ENCODE measurements at regions not wholly inside any gene's neighbourhood (a gene's known extent, or its start where the extent isn't known, plus 50 kb on each side); places are given as distances from the start of the nearest gene placed in this dataset.
"Not testable (repeated sequence)": the region's sequence is repeated elsewhere in the genome, so short reads cannot be mapped to it uniquely, and the experiment has no call there.

DNA sequence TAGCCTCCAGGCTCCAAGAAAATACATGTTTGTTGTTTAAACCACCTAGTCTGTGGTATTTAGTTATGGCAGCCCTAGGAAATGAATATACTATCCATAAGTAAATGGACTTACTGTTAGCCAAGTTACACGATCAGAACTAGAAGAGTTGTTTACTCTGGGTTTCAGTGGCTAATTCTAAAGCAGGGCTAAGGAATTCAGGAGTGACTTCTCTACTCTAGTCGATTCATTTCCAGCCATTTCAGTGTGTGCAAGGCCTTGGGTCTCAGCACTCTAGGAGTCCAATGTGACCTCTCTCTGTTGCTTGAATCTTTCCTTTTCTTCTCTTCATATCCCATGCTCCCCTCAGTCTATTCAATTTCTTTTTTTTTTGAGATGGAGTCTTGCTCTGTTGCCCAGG, 66.7 kb downstream of the BHLHE40 start:
- TF ChIP-seq, protein P1, sequence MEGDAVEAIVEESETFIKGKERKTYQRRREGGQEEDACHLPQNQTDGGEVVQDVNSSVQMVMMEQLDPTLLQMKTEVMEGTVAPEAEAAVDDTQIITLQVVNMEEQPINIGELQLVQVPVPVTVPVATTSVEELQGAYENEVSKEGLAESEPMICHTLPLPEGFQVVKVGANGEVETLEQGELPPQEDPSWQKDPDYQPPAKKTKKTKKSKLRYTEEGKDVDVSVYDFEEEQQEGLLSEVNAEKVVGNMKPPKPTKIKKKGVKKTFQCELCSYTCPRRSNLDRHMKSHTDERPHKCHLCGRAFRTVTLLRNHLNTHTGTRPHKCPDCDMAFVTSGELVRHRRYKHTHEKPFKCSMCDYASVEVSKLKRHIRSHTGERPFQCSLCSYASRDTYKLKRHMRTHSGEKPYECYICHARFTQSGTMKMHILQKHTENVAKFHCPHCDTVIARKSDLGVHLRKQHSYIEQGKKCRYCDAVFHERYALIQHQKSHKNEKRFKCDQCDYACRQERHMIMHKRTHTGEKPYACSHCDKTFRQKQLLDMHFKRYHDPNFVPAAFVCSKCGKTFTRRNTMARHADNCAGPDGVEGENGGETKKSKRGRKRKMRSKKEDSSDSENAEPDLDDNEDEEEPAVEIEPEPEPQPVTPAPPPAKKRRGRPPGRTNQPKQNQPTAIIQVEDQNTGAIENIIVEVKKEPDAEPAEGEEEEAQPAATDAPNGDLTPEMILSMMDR (conservative IDR thresholded peaks at IDR 0.05; ENCODE audit: low read depth) = no peak
- ChIA-PET CTCF (no interaction called here), POLR2A (ENCODE audit: low non-redundant PET) (no interaction called here)
- DNase-seq (ENCODE audit: low spot score) = no peak
- H3K27ac ChIP-seq = no peak overlapping the region

DNA sequence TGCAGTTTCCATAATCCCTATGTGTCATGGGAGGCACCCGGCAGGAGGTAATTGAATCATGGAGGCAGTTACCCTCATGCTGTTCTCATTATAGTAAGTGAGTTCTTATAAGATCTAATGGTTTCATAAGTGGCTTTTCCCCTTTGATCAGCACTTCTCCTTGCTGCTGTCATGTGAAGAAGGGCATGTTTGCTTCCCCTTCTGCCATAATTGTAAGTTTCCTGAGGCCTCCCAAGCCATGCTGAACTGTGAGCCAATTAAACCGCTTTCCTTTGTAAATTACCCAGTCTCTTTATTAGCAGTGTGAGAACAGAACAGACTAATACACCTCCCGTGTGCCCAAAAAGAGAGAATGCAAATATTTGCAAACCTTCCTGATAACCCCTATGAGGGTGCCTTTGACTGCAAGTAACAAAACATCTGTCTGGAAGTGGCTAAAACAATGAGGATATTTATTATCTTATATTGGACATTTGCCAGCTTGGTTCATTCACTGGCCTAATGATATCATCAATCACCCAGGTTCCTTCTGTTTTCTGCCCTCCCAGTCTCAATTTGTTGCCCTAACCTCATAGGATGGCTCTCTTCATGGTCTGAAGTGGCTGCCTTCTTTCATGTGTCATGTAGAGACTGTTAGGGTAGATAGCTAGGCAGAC, 68.7 kb downstream of the BHLHE40 start:
- no peak overlapping the region for H3K27ac ChIP-seq
- DNase-seq (ENCODE audit: low spot score) = no peak
- CTCF ChIA-PET = no interaction called here
- POLR2A ChIA-PET (ENCODE audit: low non-redundant PET) = no interaction called here
- TF ChIP-seq, protein P1 (conservative IDR thresholded peaks at IDR 0.05; ENCODE audit: low read depth) = no peak

DNA sequence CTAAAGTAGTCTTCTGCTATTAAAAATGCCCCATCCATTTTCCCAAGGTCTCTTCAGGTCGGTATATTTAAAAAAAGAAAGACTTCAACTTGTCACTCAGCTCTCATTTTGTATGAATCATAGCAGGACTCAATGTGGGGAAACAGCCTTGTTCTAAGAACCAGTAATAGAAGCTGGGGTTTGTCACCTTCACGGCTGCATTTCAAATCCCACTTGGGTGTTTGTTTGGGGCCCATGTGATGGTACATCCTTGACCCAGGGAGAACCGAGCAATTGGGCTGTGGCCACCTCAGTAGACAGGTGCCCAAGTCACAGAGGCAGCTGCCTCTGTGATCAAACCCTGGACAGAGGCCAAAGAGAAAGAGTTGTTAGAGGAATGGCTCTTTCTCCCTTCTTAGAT, 70.3 kb upstream of the ARL8B start:
- no peak overlapping the region for H3K27ac ChIP-seq
- CTCF ChIA-PET = interaction anchor here (0.6 kb wide), 1 partner anchor 23 kb away, joined by 3 read pairs; no protein-coding TSS in a partner anchor
- DNase-seq (ENCODE audit: low spot score) = no peak
- TF ChIP-seq, protein P1 (conservative IDR thresholded peaks at IDR 0.05; ENCODE audit: low read depth) = no peak
- POLR2A ChIA-PET (ENCODE audit: low non-redundant PET) = no interaction called here

DNA sequence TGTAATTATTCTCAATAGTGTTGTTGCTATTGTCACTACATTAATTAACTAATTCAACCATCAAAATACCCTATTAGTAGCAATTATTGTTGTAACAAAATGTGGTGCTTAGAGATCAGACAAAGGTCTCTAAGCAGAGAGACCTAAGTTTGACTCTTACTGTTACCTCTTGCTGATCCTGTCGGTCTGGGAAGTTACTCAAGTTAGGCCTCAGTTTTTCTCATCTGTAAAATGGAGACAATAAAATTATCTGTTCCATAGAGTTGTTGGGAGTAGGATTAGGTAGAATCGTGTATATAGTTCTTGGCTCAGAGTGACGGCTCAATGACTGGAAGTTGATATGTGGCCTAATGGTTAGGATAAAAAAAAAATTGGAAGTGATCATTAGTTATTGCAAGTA, 69.8 kb upstream of the ARL8B start:
- TF ChIP-seq, protein P1 (conservative IDR thresholded peaks at IDR 0.05; ENCODE audit: low read depth) = no peak
- no peak overlapping the region for H3K27ac ChIP-seq
- POLR2A ChIA-PET (ENCODE audit: low non-redundant PET) = no interaction called here
- DNase-seq (ENCODE audit: low spot score) = no peak
- CTCF ChIA-PET = no interaction called here

DNA sequence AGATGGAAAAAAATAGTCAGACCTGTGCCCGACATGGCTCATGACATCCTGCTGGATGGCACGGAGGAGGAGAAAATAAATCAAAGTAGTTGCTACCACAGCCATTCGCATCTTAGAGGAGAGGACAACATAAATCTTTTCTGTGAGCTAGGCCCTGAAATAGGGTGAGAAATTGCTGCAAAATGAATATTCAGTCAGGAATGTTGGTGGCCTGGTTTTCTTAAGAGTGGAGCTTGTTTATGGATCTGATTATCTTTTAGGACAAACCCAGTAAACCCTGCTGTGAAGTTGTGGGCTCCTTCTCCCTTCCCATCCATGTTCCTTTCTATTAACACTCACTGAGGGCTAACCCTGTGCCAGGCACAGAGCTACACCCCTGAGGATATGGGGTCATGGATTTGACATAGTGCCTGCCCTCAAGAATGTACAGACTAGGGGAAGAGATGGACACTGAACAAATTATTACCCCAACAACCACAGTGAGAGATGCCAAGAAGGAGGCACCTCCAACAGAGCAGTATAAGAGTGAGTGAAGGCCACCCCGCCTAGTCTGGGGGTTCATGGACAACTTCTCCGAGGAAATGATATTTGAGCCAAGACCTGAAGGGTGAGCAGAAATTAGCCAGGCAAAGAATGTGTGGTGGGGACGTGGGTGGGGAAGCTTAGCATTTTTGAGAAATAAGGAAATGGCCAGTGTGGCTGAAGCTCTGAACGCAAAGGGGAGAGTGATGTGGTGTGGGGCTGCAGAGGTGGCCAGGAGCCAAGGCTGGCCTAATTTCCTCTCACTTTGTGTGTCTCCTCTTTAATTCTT, 68.9 kb upstream of the ARL8B start:
- POLR2A ChIA-PET (ENCODE audit: low non-redundant PET) = interaction anchor here (0.6 kb wide), 1 partner anchor 10 kb away, joined by 3 read pairs; no protein-coding TSS in a partner anchor

DNA sequence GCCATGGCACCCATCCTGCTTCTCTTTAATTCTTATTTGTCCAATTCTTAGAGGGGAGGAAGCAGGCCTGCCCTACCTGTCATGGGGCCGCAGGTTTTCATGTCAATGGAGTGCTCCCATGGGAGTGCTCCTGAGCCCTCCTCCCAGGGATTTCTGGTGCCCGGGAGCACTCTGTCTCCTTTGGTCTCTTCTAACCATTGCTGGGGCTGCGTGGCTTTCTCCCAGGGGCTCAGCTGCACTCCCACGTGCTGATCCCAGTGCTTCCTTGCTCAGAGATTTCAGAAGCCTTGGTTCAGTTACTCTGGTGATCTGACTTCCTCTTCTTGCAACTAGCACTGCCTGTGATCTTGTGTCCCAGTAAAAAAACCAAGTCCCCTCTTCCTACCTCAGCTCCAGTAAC, 68.0 kb upstream of the ARL8B start:
- CTCF ChIA-PET = interaction anchor here (0.6 kb wide), 1 partner anchor 204 kb away, joined by 4 read pairs; no protein-coding TSS in a partner anchor
- no peak for DNase-seq (ENCODE audit: low spot score)
- H3K27ac ChIP-seq = no peak overlapping the region
- POLR2A ChIA-PET (ENCODE audit: low non-redundant PET) = interaction anchor here (0.6 kb wide), 1 partner anchor 11 kb away, joined by 3 read pairs; no protein-coding TSS in a partner anchor
- TF ChIP-seq, protein P1 (conservative IDR thresholded peaks at IDR 0.05; ENCODE audit: low read depth) = no peak

More for the DNA sequence above, 68.9 kb upstream of the ARL8B start:
- CTCF ChIA-PET = interaction anchor here (0.6 kb wide), 1 partner anchor 203 kb away, joined by 4 read pairs; no protein-coding TSS in a partner anchor
- DNase-seq (ENCODE audit: low spot score) = no peak
- H3K27ac ChIP-seq = no peak overlapping the region
- TF ChIP-seq, protein P1 (conservative IDR thresholded peaks at IDR 0.05; ENCODE audit: low read depth) = no peak

DNA sequence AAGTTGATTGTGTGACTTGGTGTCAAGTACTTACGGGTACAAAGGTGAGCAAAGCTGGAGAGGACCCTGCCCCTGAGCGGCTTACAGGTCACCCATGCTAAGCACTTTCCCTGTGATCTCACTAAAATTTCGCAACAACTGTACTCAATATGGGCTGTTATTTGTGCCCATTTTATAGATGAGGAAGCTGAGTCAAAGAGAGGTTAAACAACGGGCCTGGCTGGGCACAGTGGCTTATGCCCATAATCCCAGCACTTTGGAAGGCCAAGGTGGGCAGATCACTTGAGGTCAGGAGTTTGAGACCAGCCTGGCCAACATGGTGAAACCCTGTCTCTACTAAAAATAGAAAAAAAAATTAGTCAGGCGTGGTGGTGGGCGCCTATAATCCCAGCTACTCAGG, 67.5 kb upstream of the ARL8B start:
- H3K27ac ChIP-seq; CTCF ChIA-PET; POLR2A ChIA-PET (ENCODE audit: low non-redundant PET): not testable (repeated sequence)

More for the DNA sequence above, 67.5 kb upstream of the ARL8B start:
- DNase-seq (ENCODE audit: low spot score) = not testable (repeated sequence)

All from RWPE1 (cell line).